KMS-11 (cell line): ENCODE measurements at regions not wholly inside any gene's neighbourhood (a gene's known extent, or its start where the extent isn't known, plus 50 kb on each side); places are given as distances from the start of the nearest gene placed in this dataset.

Experiments used
- H2AFZ ChIP-seq: fragments of 200-600 bp; sonication (generic); 2 replicates; pipeline ENCODE4 v1.6.1; 2016; ENCODE audit warnings: antibody characterized with exemption, mixed run types, low read depth
- H3K27ac ChIP-seq: fragments of 200-600 bp; sonication (generic); 2 replicates; pipeline ENCODE4 v1.6.1; 2016; ENCODE audit warnings: mild to moderate bottlenecking, mixed run types
- H3K27me3 ChIP-seq: fragments of 200-600 bp; sonication (generic); 2 replicates; pipeline ENCODE4 v1.6.1; 2017; ENCODE audit warnings: mild to moderate bottlenecking, low read depth, mixed run types, moderate library complexity; ENCODE audit not compliant: insufficient read depth
- H3K36me3 ChIP-seq: fragments of 200-600 bp; sonication (generic); 2 replicates; pipeline ENCODE4 v1.6.1; 2017; ENCODE audit warnings: mild to moderate bottlenecking, mixed run types; ENCODE audit not compliant: insufficient read depth
- H3K4me1 ChIP-seq: fragments of 200-600 bp; sonication (generic); 2 replicates; pipeline ENCODE4 v1.6.1; 2016; ENCODE audit warnings: mild to moderate bottlenecking, low read depth, mixed run types; ENCODE audit not compliant: poor library complexity, severe bottlenecking
- H3K4me2 ChIP-seq: fragments of 200-600 bp; sonication (generic); 2 replicates; pipeline ENCODE4 v1.7.0; 2016; ENCODE audit warnings: mild to moderate bottlenecking, mixed run types
- H3K4me3 ChIP-seq: fragments of 200-600 bp; sonication (generic); IDR thresholded peaks from 2 replicates; pipeline ENCODE4 v1.6.1; 2017; ENCODE audit warnings: low read depth, low read length, mixed read lengths; ENCODE audit not compliant: insufficient read depth
- H3K79me2 ChIP-seq: fragments of 200-600 bp; sonication (generic); 2 replicates; pipeline ENCODE4 v1.6.1; 2016; ENCODE audit warnings: low read depth, mixed run types; ENCODE audit not compliant: insufficient read depth
- H3K9ac ChIP-seq: fragments of 200-600 bp; sonication (generic); 2 replicates; pipeline ENCODE4 v1.6.1; 2016; ENCODE audit warnings: mild to moderate bottlenecking, mixed run types
- H4K20me1 ChIP-seq: fragments of 200-600 bp; sonication (generic); 2 replicates; pipeline ENCODE4 v1.6.1; 2016; ENCODE audit warnings: mild to moderate bottlenecking, mixed run types; ENCODE audit not compliant: insufficient read depth
- CTCF ChIP-seq: fragments of 200-600 bp; sonication (generic); conservative IDR thresholded peaks from 2 replicates; pipeline ENCODE4 v1.6.1; 2017; ENCODE audit warnings: low read depth, mild to moderate bottlenecking, antibody characterized with exemption, low read length, moderate library complexity, mixed read lengths

- no peak overlapping the region for H3K27ac ChIP-seq
- H3K36me3 ChIP-seq, result no peaks in the 10 kb centered on the region
- no peaks in the 10 kb centered on the region for H4K20me1 ChIP-seq
- no peak overlapping the region for H3K4me2 ChIP-seq
- no peak for TF ChIP-seq CTCF
- H3K27me3 ChIP-seq, result no peaks in the 10 kb centered on the region
- H3K4me3 ChIP-seq, result no peak overlapping the region
- H3K79me2 ChIP-seq, result no peaks in the 10 kb centered on the region
- H3K4me1 ChIP-seq, result no peaks in the 10 kb centered on the region
- no peak overlapping the region for H2AFZ ChIP-seq
- H3K9ac ChIP-seq, result no peak overlapping the region
Observed at GRCh38 chr22:48742191-48742555, 1085.5 kb downstream of the BRD1 start.

- no peaks in the 10 kb centered on the region for H3K36me3 ChIP-seq
- no peaks in the 10 kb centered on the region for H3K27me3 ChIP-seq
- H3K27ac ChIP-seq, result no peak overlapping the region
- no peak overlapping the region for H3K4me3 ChIP-seq
- no peaks in the 10 kb centered on the region for H3K4me1 ChIP-seq
- H3K4me2 ChIP-seq, result no peak overlapping the region
- no peaks in the 10 kb centered on the region for H3K79me2 ChIP-seq
- H2AFZ ChIP-seq, result no peak overlapping the region
- no peak overlapping the region for H3K9ac ChIP-seq
- no peak for TF ChIP-seq CTCF
- no peaks in the 10 kb centered on the region for H4K20me1 ChIP-seq
Observed at GRCh38 chr22:48741540-48741939, 1086.1 kb downstream of the BRD1 start.

GRCh38 chr22:48740731-48741405, 1086.8 kb downstream of the BRD1 start:
- Histone ChIP-seq H4K20me1 (no peaks in the 10 kb centered on the region), H3K4me2 (no peak overlapping the region), H3K9ac (no peak overlapping the region), H2AFZ (no peak overlapping the region), H3K27ac (no peak overlapping the region), H3K79me2 (no peaks in the 10 kb centered on the region), H3K27me3 (no peaks in the 10 kb centered on the region), H3K4me3 (no peak overlapping the region), H3K4me1 (no peaks in the 10 kb centered on the region), H3K36me3 (no peaks in the 10 kb centered on the region)
- no peak for TF ChIP-seq CTCF

GRCh38 chr22:48740086-48740730, 1087.5 kb downstream of the BRD1 start:
- Histone ChIP-seq H3K4me1 (no peaks in the 10 kb centered on the region), H3K4me3 (no peak overlapping the region), H3K9ac (no peak overlapping the region), H4K20me1 (no peaks in the 10 kb centered on the region), H3K27me3 (no peaks in the 10 kb centered on the region), H3K79me2 (no peaks in the 10 kb centered on the region), H2AFZ (no peak overlapping the region), H3K4me2 (no peak overlapping the region), H3K36me3 (no peaks in the 10 kb centered on the region), H3K27ac (no peak overlapping the region)
- no peak for TF ChIP-seq CTCF
